ENCODE measurements at regions not wholly inside any gene's neighbourhood (a gene's known extent, or its start where the extent isn't known, plus 50 kb on each side); places are given as distances from the start of the nearest gene placed in this dataset.

- Mint-ChIP-seq H3K36me3 (ENCODE audit: low read depth) (no peaks in the 10 kb centered on the region), H3K27me3 (ENCODE audit: low read depth) (no peaks in the 10 kb centered on the region), H3K27ac (ENCODE audit: unreplicated experiment) (no peak overlapping the region), H3K4me3 (no peak overlapping the region), H3K4me1 (no peaks in the 10 kb centered on the region), H3K9me3 (peaks cover 9% of the 10 kb centered on the region)
- no peak for TF ChIP-seq CTCF (conservative IDR thresholded peaks at IDR 0.05)
- no peak for DNase-seq (ENCODE audit: low read depth, low spot score)
These were observed 118.2 kb downstream of the PJA1 start for GRCh38 chrX:69046996-69047490.

GRCh38 chrX:69045616-69046345 is 119.5 kb downstream of the PJA1 start:
- no peaks in the 10 kb centered on the region for H3K4me1 Mint-ChIP-seq
- no peaks in the 10 kb centered on the region for H3K27me3 Mint-ChIP-seq (ENCODE audit: low read depth)
- no peak overlapping the region for H3K27ac Mint-ChIP-seq (ENCODE audit: unreplicated experiment)
- no peak for TF ChIP-seq CTCF (conservative IDR thresholded peaks at IDR 0.05)
- no peak for DNase-seq (ENCODE audit: low read depth, low spot score)
- no peak overlapping the region for H3K4me3 Mint-ChIP-seq
- no peaks in the 10 kb centered on the region for H3K36me3 Mint-ChIP-seq (ENCODE audit: low read depth)
- H3K9me3 Mint-ChIP-seq: peaks cover 9% of the 10 kb centered on the region

DNA sequence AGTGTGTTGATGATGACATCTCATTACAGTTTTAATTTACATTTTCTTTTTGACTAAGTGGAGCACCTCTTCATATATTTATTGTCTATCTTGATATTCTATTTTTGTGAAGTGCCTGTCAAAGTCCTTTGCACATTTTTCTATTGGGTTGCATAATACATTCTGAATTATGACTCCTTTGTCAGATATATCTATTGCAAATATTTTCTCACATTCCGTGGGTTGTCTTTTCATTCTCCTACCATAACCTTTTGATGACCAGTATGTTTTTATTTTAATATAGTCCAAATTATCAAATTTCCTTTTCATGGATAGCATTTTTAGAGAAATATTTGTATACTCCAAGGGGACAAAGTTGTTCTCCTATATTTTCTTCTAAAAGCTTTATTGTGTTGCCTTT is 126.4 kb downstream of the PJA1 start:
- Mint-ChIP-seq H3K27me3 (ENCODE audit: low read depth) (no peaks in the 10 kb centered on the region), H3K9me3 (peaks cover 2% of the 10 kb centered on the region), H3K4me3 (no peak overlapping the region), H3K36me3 (ENCODE audit: low read depth) (no peaks in the 10 kb centered on the region), H3K27ac (ENCODE audit: unreplicated experiment) (no peak overlapping the region), H3K4me1 (peaks cover 7% of the 10 kb centered on the region)
- DNase-seq (ENCODE audit: low read depth, low spot score): no peak
- TF ChIP-seq CTCF (conservative IDR thresholded peaks at IDR 0.05): no peak

GRCh38 chrX:69038188-69038587 is 127.1 kb downstream of the PJA1 start:
- Mint-ChIP-seq H3K36me3 (ENCODE audit: low read depth) (no peaks in the 10 kb centered on the region), H3K9me3 (peaks cover 1% of the 10 kb centered on the region)
- DNase-seq (ENCODE audit: low read depth, low spot score): no peak

GRCh38 chrX:69037786-69038185 is 127.5 kb downstream of the PJA1 start:
- no peak for DNase-seq (ENCODE audit: low read depth, low spot score)
- Mint-ChIP-seq H3K9me3 (no peaks in the 10 kb centered on the region), H3K27ac (ENCODE audit: unreplicated experiment) (no peak overlapping the region), H3K4me1 (peaks cover 7% of the 10 kb centered on the region), H3K36me3 (ENCODE audit: low read depth) (no peaks in the 10 kb centered on the region), H3K4me3 (no peak overlapping the region), H3K27me3 (ENCODE audit: low read depth) (no peaks in the 10 kb centered on the region)
- no peak for TF ChIP-seq CTCF (conservative IDR thresholded peaks at IDR 0.05)

More at GRCh38 chrX:69038188-69038587, 127.1 kb downstream of the PJA1 start:
- Mint-ChIP-seq H3K27ac (ENCODE audit: unreplicated experiment) (no peak overlapping the region), H3K4me3 (no peak overlapping the region), H3K27me3 (ENCODE audit: low read depth) (no peaks in the 10 kb centered on the region), H3K4me1 (peaks cover 7% of the 10 kb centered on the region)
- TF ChIP-seq CTCF (conservative IDR thresholded peaks at IDR 0.05): no peak
